NCI-H82 treated with DMSO at 0.1 percent for 48 hours (cell line): ENCODE measurements at regions not wholly inside any gene's neighbourhood (a gene's known extent, or its start where the extent isn't known, plus 50 kb on each side); places are given as distances from the start of the nearest gene placed in this dataset.

Experiments used
- DNase-seq: peaks from one replicate; lab custom pipeline; 2025; ENCODE audit not compliant: unreplicated experiment; lab: John Stamatoyannopoulos, UW

- no peak for DNase-seq
These were observed 53.9 kb downstream of the BARX1 start for GRCh38 chr9:93900971-93901861.

DNA sequence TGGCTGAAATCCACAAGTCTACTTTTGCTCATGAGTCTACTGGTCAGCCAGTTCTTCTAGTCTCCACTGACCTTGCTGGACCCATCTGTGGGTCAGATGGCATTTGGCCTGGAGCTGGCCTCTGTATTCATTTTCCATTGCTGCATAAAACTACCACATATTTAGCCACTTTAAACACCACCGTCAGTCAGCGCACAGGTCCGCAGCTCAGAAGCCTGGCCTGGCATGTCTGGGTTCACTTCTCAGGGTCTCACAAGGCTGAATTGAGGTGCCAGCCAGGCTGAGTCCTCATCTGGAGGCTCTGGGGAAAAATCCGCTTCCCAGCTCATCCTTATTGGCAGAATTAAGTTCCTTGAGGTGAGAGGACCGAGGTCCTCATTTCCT lies 54.7 kb downstream of the BARX1 start:
- DNase-seq = no peak

GRCh38 chr9:93899609-93900435 lies 55.3 kb downstream of the BARX1 start:
- DNase-seq = no peak

GRCh38 chr9:93898502-93899426 lies 56.4 kb downstream of the BARX1 start:
- no peak for DNase-seq

DNA sequence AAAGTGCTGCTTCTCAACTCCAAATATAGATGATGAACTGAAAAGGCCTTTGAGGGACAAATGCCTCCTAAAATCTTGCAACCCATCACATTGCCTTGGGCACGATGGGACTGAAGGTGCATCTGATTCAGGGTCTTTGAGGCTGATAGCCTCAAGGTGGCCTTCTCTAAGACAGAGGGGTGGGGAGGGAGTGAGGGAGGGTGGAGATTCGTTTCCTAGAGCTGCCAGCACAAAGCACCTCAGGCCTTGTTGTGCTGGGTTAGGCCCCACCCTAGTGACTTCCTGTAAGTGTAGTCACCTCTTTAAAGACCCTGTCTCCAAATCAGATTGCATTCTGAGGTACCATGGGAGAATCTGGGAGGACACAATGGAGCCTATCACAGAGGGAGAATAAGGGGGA lies 57.1 kb downstream of the BARX1 start:
- DNase-seq = no peak

- no peak for DNase-seq
These were observed 57.8 kb downstream of the BARX1 start for GRCh38 chr9:93897075-93897970.

DNA sequence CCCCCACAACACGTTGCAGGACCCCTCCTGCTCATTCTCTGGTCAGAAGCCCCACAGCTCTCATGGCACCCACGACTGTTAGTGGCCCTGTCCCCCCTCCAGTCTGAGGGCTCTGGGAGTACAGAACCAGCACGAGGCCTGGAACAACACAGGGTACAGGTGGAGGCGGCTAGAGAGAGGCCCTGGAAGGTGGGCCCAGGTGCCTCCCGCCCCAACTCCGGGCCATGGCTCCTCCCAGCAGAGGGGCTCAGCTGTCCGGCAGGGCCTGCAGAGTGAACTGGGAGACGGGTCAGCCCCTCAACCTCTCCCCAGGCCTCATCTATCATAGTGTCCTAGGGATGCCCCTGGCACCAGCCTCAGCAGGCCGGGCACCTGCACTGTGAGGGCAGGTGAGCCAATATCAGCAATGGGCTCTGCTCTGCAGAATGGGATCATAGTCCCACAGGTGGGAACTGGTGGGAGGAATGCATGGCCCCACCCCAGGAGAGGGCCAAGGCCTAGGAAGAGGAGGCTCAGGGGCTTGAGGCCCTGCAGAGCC lies 58.6 kb downstream of the BARX1 start:
- DNase-seq = no peak

DNA sequence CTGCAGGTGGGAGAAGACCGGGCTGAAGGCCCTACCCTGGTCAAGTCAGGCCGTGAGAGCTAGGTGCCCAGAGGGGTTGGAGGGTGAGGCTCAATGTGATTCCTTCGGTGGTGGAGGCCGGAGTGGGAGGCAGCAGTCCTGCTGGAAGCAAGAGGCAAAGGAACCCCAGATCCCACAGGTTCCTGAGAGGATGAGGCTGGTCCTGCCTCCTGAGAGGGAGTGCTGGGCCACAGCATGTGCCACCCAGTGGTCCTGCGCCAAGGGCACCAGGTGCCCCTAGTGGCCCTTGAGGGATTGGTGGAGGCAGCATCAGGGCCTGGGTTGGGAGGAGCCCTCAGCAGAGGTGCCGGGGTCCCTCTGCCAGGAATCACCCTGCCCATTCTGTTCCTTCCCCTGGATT lies 59.1 kb downstream of the BARX1 start:
- DNase-seq = no peak

DNA sequence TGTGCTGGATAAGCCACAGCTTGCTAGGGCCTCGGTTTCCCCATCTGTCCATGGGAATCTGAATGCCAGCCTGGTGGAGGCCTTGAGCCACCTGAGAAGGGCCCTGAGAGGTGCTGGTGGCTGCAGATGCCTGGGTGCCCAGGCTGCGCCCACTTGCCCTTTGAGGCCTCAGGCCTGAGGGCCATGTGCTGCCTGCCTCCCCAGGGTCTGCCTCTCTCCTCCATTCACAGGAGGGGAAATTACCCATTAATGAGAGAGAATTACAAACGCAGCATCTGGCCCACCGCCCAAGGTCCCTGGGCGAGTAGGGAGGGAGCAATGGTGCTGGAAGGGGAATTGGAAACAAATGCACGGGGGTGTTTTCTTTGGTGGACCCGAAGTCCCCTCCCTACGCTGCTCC lies 59.6 kb downstream of the BARX1 start:
- DNase-seq = no peak

- DNase-seq = no peak
These were observed 60.5 kb downstream of the BARX1 start for GRCh38 chr9:93894691-93895079.

DNA sequence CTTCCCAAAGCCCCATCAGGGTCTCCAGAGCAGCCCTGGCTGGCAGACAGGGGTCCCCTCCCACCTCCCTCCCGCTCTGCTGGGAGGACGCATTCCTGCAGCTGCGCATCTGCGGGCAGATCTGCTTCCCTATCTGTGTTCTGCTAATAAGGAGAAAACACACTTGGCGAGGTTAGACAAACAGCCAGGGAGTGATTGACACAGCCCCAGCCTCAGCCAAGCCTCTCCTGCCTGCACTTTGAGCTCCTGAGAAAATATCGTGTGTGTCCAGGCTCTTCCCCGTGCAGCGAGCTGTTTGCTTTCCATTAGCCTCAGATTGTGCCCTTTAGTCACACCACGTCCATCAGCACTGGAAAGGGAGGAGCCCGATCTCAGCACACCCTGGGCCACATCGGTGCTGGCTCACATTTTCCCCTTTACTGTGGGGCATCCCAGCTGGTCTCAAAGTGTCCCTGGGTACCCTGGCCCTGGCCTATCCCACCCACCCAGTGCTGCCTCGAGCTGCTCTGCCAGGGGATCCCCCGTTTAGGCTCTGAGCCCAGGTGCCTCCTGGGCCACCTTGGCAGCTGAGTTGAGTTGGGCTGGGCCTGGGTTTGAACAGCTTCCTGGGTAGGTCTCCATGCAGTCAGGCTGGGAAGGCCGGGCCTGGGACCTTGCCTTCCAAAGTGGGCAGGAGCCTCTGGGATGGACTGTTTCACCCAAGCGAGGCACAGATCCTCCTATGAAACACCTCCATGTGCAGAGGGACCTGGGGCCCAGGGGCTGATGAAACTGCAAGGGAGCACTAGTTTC lies 61.1 kb downstream of the BARX1 start:
- no peak for DNase-seq

DNA sequence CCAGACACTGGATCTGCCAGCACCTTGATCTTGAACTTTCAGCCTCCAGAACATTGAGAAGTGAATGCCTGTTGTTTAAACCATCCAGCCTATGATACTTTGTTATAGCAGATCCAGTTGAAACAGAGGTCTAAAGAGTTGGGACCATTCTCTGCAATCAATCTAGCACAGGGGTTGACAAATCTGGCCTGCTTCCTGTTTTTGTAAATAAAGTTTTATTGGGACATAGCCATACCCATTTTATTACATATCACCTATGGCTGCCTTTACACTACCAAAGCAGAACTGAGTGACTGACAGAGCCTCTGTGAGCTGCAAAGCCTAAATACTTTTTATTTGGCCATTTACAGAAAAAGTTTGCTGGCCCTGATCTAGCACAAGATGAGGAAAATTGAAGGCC lies 62.0 kb downstream of the BARX1 start:
- no peak for DNase-seq

DNA sequence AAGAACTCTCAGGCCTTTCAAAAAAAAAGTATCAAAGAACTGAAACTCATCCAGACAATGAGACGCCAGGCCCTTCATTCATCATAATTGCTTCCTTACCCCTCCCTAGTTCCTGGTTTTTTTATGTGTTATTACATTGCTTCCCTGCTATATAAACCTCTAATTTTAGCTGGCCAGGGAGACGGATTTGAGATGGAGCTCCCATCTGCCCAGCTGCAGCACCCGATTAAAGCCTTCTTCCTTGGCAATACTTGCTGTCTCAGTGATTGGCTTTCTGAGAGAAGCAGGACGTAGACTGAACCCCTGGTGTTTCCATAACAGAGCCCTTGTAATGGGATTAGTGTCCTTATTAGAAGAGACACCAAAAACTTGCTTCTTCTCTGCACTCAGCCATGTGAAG lies 62.4 kb downstream of the BARX1 start:
- DNase-seq = no peak

GRCh38 chr9:93891549-93892310 lies 63.4 kb downstream of the BARX1 start:
- DNase-seq = no peak

DNA sequence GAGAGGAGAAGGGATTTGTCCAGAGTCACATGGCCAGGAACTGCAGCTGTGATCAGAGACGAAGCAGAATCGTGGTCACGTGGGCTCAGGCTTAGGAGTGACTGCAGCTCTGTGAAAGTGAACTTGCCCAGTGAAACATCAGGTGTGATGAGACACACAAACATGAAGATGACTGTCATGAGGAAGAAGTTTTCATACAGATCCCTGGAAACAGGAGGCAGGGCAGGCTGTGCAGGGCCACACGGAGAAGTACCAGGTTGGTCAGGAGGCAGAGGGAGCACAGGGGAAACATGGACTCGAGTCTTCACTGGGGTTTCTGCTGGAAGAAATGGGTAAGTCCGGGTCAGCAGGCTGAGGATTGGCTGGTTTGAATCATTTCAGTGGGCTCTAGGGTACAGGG lies 64.1 kb downstream of the BARX1 start:
- DNase-seq = no peak

- no peak for DNase-seq
These were observed 64.7 kb downstream of the BARX1 start for GRCh38 chr9:93890436-93890935.

- DNase-seq = no peak
These were observed 68.2 kb downstream of the BARX1 start for GRCh38 chr9:93886911-93887310.

GRCh38 chr9:93884808-93885207 lies 70.3 kb downstream of the BARX1 start:
- DNase-seq = no peak
